NB4 (cell line): ENCODE measurements at regions not wholly inside any gene's neighbourhood (a gene's known extent, or its start where the extent isn't known, plus 50 kb on each side); places are given as distances from the start of the nearest gene placed in this dataset.

Source experiments
- MYC ChIP-seq: IDR thresholded peaks from 2 replicates; pipeline ENCODE4 v1.6.1; 2011; ENCODE audit warnings: low read depth, low read length
- POLR2A ChIP-seq: IDR thresholded peaks from 2 replicates; pipeline ENCODE4 v1.6.1; 2011; ENCODE audit warnings: mild to moderate bottlenecking; ENCODE audit not compliant: insufficient read length; ENCODE audit errors: extremely low read depth
- TF ChIP-seq, protein P1 (sequence below): IDR thresholded peaks from 2 replicates; pipeline ENCODE4 v1.6.1; 2011; ENCODE audit warnings: low read depth, low read length
- TF ChIP-seq, protein P2 (sequence below): IDR thresholded peaks from one replicate; pipeline ENCODE4 v1.5.1; 2012; ENCODE audit warnings: low read depth, low read length

DNA sequence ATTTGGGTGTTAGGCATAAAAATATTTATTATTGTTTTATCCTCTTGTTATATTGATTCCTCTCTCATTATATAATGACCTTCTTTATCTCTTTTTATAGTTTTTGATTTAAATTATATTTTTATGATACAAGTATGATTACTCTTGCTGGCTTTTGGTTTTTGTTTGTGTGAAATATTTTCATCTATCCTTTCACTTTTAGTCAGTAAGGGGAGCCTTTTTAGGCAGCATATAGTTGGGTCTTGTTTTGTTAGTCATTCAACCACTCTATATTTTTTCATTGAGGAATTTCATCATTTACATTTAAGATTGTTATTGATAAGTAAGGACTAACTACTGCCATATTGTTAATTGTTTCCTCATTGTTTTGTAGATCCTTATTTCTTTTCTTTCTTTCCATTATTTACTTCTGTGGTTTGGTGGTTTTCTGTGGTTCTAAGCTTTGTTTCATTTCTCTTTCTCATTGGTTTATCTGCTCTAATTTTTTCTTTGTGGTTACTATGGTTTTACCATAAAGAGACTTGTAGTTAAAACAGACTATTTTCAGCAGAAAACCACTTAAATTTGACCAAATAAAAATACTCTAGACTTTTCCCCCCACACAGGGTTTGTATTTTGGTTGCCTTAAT, 593.1 kb downstream of the NUF2 start:
- TF ChIP-seq, protein P1, sequence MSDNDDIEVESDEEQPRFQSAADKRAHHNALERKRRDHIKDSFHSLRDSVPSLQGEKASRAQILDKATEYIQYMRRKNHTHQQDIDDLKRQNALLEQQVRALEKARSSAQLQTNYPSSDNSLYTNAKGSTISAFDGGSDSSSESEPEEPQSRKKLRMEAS: no peak
- TF ChIP-seq, protein P2, sequence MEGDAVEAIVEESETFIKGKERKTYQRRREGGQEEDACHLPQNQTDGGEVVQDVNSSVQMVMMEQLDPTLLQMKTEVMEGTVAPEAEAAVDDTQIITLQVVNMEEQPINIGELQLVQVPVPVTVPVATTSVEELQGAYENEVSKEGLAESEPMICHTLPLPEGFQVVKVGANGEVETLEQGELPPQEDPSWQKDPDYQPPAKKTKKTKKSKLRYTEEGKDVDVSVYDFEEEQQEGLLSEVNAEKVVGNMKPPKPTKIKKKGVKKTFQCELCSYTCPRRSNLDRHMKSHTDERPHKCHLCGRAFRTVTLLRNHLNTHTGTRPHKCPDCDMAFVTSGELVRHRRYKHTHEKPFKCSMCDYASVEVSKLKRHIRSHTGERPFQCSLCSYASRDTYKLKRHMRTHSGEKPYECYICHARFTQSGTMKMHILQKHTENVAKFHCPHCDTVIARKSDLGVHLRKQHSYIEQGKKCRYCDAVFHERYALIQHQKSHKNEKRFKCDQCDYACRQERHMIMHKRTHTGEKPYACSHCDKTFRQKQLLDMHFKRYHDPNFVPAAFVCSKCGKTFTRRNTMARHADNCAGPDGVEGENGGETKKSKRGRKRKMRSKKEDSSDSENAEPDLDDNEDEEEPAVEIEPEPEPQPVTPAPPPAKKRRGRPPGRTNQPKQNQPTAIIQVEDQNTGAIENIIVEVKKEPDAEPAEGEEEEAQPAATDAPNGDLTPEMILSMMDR: no peak
- no peak for TF ChIP-seq POLR2A
- TF ChIP-seq MYC: no peak
